ENCODE measurements at regions not wholly inside any gene's neighbourhood (a gene's known extent, or its start where the extent isn't known, plus 50 kb on each side); places are given as distances from the start of the nearest gene placed in this dataset.

DNA sequence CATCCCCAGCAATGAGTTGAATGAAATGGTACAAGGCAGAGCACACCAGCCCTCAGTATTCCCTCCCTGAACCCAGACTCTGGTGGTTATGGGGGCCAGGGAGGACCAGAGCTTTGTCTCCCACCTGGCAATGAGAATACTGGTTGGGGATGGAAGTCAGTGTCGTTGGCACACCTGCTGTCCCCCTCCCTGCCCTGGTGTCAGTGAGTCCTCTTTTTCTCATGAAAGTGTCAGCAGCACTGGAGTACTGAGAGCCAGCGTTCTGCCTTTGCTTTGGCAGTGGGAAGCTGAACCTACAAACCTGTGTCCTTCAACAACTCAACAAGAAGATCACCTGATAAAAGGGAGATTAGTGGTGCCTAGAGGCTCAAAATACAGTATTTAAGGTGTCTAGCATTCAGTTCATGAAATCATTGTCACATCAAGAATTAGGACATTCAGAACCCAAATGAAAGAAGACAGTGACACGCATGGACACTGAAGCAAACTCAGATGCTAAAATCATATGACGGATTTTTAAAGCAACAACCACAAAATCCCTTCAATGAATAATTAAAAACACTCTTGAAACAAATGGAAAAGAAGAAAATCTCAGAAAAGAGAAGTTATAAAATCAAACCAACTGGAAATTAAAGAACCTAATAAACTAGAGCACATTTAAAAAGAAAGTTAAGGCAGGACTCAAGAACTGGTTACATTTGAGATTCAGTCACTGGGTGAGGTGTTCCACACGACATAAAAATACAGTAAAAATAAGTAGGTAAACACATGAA, 77.5 kb upstream of the VPREB1 start:
- TF ChIP-seq CTCF (IDR thresholded peaks at IDR 0.05) = no peak
- TF ChIP-seq POLR2A (IDR thresholded peaks at IDR 0.05) = no peak
